Breast epithelium (tissue), 3 donors: ENCODE measurements at regions not wholly inside any gene's neighbourhood (a gene's known extent, or its start where the extent isn't known, plus 50 kb on each side); places are given as distances from the start of the nearest gene placed in this dataset.
"Not testable (repeated sequence)": the region's sequence is repeated elsewhere in the genome, so short reads cannot be mapped to it uniquely, and the experiment has no call there.

ENCODE experiments used
- POLR2A ChIP-seq: fragments of 450-650 bp; IDR thresholded peaks from one replicate; pipeline ENCODE4 v1.6.1; 2016; ENCODE audit warnings: antibody characterized with exemption, mild to moderate bottlenecking, moderate library complexity
- TF ChIP-seq, protein P1 (sequence below), 3 donors: fragments of 450-650 bp; IDR thresholded peaks; one replicate each; pipeline ENCODE4 v1.5.1; 2016 to 2017; ENCODE audit warnings: antibody characterized with exemption in 3 of 3, mild to moderate bottlenecking in 3 of 3, moderate library complexity in 3 of 3

GRCh38 chr12:100078777-100079176 lies 63.9 kb downstream of the BLTP3B start:
- TF ChIP-seq, protein P1, sequence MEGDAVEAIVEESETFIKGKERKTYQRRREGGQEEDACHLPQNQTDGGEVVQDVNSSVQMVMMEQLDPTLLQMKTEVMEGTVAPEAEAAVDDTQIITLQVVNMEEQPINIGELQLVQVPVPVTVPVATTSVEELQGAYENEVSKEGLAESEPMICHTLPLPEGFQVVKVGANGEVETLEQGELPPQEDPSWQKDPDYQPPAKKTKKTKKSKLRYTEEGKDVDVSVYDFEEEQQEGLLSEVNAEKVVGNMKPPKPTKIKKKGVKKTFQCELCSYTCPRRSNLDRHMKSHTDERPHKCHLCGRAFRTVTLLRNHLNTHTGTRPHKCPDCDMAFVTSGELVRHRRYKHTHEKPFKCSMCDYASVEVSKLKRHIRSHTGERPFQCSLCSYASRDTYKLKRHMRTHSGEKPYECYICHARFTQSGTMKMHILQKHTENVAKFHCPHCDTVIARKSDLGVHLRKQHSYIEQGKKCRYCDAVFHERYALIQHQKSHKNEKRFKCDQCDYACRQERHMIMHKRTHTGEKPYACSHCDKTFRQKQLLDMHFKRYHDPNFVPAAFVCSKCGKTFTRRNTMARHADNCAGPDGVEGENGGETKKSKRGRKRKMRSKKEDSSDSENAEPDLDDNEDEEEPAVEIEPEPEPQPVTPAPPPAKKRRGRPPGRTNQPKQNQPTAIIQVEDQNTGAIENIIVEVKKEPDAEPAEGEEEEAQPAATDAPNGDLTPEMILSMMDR (IDR thresholded peaks at IDR 0.05), result not testable (repeated sequence)
- TF ChIP-seq POLR2A, result not testable (repeated sequence)
